Liver (tissue), 8 donors: ENCODE measurements at regions not wholly inside any gene's neighbourhood (a gene's known extent, or its start where the extent isn't known, plus 50 kb on each side); places are given as distances from the start of the nearest gene placed in this dataset.

Source experiments
- DNase-seq: peaks from one replicate; pipeline ENCODE4 v3.0.0-alpha.2; 2017; ENCODE audit warnings: low spot score
- H3K27ac ChIP-seq, 2 donors: one replicate each; pipeline ENCODE4 v1.7.0; 2013; ENCODE audit warnings: inconsistent platforms in 2 of 2, low read length in 2 of 2, control low read depth in 1 of 2, low read depth in 1 of 2, mild to moderate bottlenecking in 1 of 2
- H3K27me3 ChIP-seq, 4 donors: one replicate each; pipeline versions ENCODE4 v1.6.1 to v1.7.0; 2013; ENCODE audit warnings: low read length in 3 of 4, inconsistent platforms in 1 of 4, mild to moderate bottlenecking in 1 of 4, moderate library complexity in 1 of 4; ENCODE audit not compliant: control insufficient read depth in 4 of 4, insufficient read depth in 4 of 4
- H3K36me3 ChIP-seq, 4 donors: one replicate each; pipeline versions ENCODE4 v1.6.1 to v1.7.0; 2013; ENCODE audit warnings: low read length in 3 of 4, mild to moderate bottlenecking in 3 of 4, low read depth in 1 of 4, moderate library complexity in 1 of 4; ENCODE audit not compliant: control insufficient read depth in 4 of 4, insufficient read depth in 3 of 4
- H3K4me1 ChIP-seq, 4 donors: one replicate each; pipeline versions ENCODE4 v1.6.1 to v1.7.0; 2013; ENCODE audit warnings: low read length in 3 of 4, mild to moderate bottlenecking in 3 of 4, moderate library complexity in 1 of 4; ENCODE audit not compliant: control insufficient read depth in 4 of 4, insufficient read depth in 4 of 4
- H3K4me3 ChIP-seq, 3 donors: one replicate each; pipeline versions ENCODE4 v1.6.1 to v1.7.0; 2013; ENCODE audit warnings: low read length in 3 of 3, control low read depth in 1 of 3, low read depth in 1 of 3, mild to moderate bottlenecking in 1 of 3
- H3K9ac ChIP-seq, 2 donors: one replicate each; pipeline ENCODE4 v1.7.0; 2013; ENCODE audit warnings: low read length in 2 of 2, mild to moderate bottlenecking in 2 of 2, moderate library complexity in 2 of 2, control low read depth in 1 of 2, low read depth in 1 of 2
- H3K9me3 ChIP-seq, 4 donors: one replicate each; pipeline versions ENCODE4 v1.6.1 to v1.7.0; 2013; ENCODE audit warnings: low read length in 3 of 4; ENCODE audit not compliant: control insufficient read depth in 4 of 4
- EGR1 ChIP-seq, 2 donors: IDR thresholded peaks; 2 replicates each; pipeline ENCODE4 v1.6.1; 2016 to 2018; ENCODE audit warnings: antibody characterized with exemption in 2 of 2, low read depth in 2 of 2
- FOXA1 ChIP-seq: IDR thresholded peaks from 2 replicates; pipeline ENCODE4 v1.6.1; 2016; ENCODE audit warnings: antibody characterized with exemption
- FOXA2 ChIP-seq: IDR thresholded peaks from 2 replicates; pipeline ENCODE4 v1.6.1; 2016; ENCODE audit warnings: antibody characterized with exemption
- GABPA ChIP-seq, 2 donors: IDR thresholded peaks in 1 of 2; conservative IDR thresholded peaks in 1 of 2; 2 replicates each; pipeline ENCODE4 v1.6.1; 2016; ENCODE audit warnings: antibody characterized with exemption in 2 of 2, mild to moderate bottlenecking in 1 of 2, moderate library complexity in 1 of 2
- HNF4A ChIP-seq, 2 donors: conservative IDR thresholded peaks; 2 replicates each; pipeline ENCODE4 v1.6.1; 2016; ENCODE audit warnings: antibody characterized with exemption in 2 of 2, mild to moderate bottlenecking in 2 of 2
- HNF4G ChIP-seq: IDR thresholded peaks from 2 replicates; pipeline ENCODE4 v1.6.1; 2016; ENCODE audit warnings: antibody characterized with exemption
- JUND ChIP-seq, 2 donors: IDR thresholded peaks; 2 replicates each; pipeline ENCODE4 v1.6.1; 2016; ENCODE audit warnings: antibody characterized with exemption in 2 of 2
- NR2F2 ChIP-seq: IDR thresholded peaks from 2 replicates; pipeline ENCODE4 v1.6.1; 2016; ENCODE audit warnings: antibody characterized with exemption
- RAD21 ChIP-seq, 2 donors: IDR thresholded peaks; 2 replicates each; pipeline ENCODE4 v1.6.1; 2016; ENCODE audit warnings: antibody characterized with exemption in 2 of 2, mild to moderate bottlenecking in 2 of 2
- RXRA ChIP-seq, 2 donors: IDR thresholded peaks; 2 replicates each; pipeline ENCODE4 v1.6.1; 2017 to 2018; ENCODE audit warnings: antibody characterized with exemption in 2 of 2, mild to moderate bottlenecking in 1 of 2
- SP1 ChIP-seq: IDR thresholded peaks from 2 replicates; pipeline ENCODE4 v1.6.1; 2018; ENCODE audit warnings: antibody characterized with exemption, mild to moderate bottlenecking
- TAF1 ChIP-seq: conservative IDR thresholded peaks from 2 replicates; pipeline ENCODE4 v1.6.1; 2016; ENCODE audit warnings: antibody characterized with exemption, mild to moderate bottlenecking
- YY1 ChIP-seq: IDR thresholded peaks from 2 replicates; pipeline ENCODE4 v1.6.1; 2016; ENCODE audit warnings: antibody characterized with exemption, mild to moderate bottlenecking
- WGBS: extraction: QIAGEN DNeasy Blood & Tissue Kit; methylation state at CpG from one replicate; pipeline ENCODE4 v1.1.7; 2013; 5-methylcytosine and 5-hydroxymethylcytosine counted together
- TF ChIP-seq, protein P1 (sequence below): fragments of 150-350 bp; IDR thresholded peaks from 2 replicates; pipeline ENCODE4 v1.5.1; 2017; ENCODE audit warnings: improper control_type of control experiment, low read depth, low read length; ENCODE audit not compliant: missing input control
- TF ChIP-seq, protein P2 (sequence below): IDR thresholded peaks from 2 replicates; pipeline ENCODE4 v1.6.1; 2016; ENCODE audit warnings: antibody characterized with exemption
- TF ChIP-seq, protein P3 (sequence below): IDR thresholded peaks from 2 replicates; pipeline ENCODE4 v1.6.1; 2016; ENCODE audit warnings: antibody characterized with exemption, mild to moderate bottlenecking
- TF ChIP-seq, protein P4 (sequence below): IDR thresholded peaks from 2 replicates; pipeline ENCODE4 v1.6.1; 2016; ENCODE audit warnings: antibody characterized with exemption
- TF ChIP-seq, protein P5 (sequence below): IDR thresholded peaks from 2 replicates; pipeline ENCODE4 v1.6.1; 2016; ENCODE audit warnings: antibody characterized with exemption
- donor health status: healthy.
- donor health status: healthy.
- donor health status: healthy.
- donor health status: healthy.
- donor health status: healthy.

DNA sequence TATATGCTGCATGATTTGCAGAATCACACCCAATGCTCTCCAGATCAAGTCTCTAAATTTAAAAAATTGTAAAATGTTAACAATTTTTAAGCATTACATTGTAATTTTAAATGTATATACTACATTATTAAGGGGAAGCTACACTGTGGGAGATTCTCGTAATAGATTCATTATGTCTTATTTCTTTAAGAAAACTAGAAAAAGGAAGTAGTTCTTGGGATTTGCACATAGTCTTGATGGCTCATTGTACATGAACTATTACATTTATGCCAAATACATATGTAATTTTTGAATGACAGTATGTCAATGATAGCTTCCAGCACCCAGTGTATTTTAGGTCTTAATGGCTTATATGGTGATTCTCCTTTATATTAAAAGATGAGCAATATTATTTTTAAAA lies 250.3 kb downstream of the PTPRC start:
- no peak for DNase-seq
- Histone ChIP-seq H3K27ac (no peak overlapping the region), H3K9me3 (no peaks in the 10 kb centered on the region), H3K27me3 (no peaks in the 10 kb centered on the region), H3K9ac (no peak overlapping the region), H3K36me3 (no peaks in the 10 kb centered on the region), H3K4me1 (no peaks in the 10 kb centered on the region), H3K4me3 (no peak overlapping the region)
- TF ChIP-seq FOXA2: no peak
- TF ChIP-seq EGR1 (IDR thresholded peaks at IDR 0.05; ENCODE audit: low read depth in 2 of 2): no peak
- TF ChIP-seq HNF4G: no peak
- no peak for TF ChIP-seq JUND (IDR thresholded peaks at IDR 0.05)
- TF ChIP-seq GABPA (IDR thresholded peaks at IDR 0.05 in 1 of 2, conservative IDR thresholded peaks at IDR 0.05 in 1 of 2): no peak
- TF ChIP-seq, protein P1, sequence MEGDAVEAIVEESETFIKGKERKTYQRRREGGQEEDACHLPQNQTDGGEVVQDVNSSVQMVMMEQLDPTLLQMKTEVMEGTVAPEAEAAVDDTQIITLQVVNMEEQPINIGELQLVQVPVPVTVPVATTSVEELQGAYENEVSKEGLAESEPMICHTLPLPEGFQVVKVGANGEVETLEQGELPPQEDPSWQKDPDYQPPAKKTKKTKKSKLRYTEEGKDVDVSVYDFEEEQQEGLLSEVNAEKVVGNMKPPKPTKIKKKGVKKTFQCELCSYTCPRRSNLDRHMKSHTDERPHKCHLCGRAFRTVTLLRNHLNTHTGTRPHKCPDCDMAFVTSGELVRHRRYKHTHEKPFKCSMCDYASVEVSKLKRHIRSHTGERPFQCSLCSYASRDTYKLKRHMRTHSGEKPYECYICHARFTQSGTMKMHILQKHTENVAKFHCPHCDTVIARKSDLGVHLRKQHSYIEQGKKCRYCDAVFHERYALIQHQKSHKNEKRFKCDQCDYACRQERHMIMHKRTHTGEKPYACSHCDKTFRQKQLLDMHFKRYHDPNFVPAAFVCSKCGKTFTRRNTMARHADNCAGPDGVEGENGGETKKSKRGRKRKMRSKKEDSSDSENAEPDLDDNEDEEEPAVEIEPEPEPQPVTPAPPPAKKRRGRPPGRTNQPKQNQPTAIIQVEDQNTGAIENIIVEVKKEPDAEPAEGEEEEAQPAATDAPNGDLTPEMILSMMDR: no peak
- TF ChIP-seq FOXA1: no peak
- WGBS: 78% methylated on average over 1 of the region's 1 CpG

DNA sequence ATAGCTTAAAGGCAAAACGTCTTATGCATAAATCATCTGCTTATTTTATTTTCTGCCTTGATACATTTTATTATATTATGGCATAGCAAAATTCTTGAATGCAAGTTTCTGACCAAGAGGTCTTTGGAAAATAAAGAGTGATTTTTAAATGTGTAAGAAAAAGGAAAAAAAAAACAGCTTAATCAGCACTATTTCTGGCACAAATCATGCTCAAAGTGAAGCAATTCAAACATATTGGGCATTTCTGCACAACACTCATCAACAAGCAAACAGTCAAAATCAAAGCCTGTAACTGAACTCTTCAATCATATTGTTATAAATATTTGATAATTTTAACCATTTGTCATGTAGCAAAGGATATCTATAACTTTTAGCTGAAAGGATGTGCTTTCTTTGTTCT lies 250.9 kb downstream of the PTPRC start:
- no peak overlapping the region for H3K4me3 ChIP-seq
- no peak overlapping the region for H3K27ac ChIP-seq
- no peaks in the 10 kb centered on the region for H3K27me3 ChIP-seq
- H3K4me1 ChIP-seq: no peaks in the 10 kb centered on the region
- no peaks in the 10 kb centered on the region for H3K36me3 ChIP-seq
- DNase-seq: no peak
- H3K9me3 ChIP-seq: no peaks in the 10 kb centered on the region
- 63% methylated on average over 1 of the region's 1 CpG for WGBS
- TF ChIP-seq, protein P2, sequence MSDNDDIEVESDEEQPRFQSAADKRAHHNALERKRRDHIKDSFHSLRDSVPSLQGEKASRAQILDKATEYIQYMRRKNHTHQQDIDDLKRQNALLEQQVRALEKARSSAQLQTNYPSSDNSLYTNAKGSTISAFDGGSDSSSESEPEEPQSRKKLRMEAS: no peak
- TF ChIP-seq TAF1: no peak
- TF ChIP-seq JUND (IDR thresholded peaks at IDR 0.05): no peak
- TF ChIP-seq, protein P3, sequence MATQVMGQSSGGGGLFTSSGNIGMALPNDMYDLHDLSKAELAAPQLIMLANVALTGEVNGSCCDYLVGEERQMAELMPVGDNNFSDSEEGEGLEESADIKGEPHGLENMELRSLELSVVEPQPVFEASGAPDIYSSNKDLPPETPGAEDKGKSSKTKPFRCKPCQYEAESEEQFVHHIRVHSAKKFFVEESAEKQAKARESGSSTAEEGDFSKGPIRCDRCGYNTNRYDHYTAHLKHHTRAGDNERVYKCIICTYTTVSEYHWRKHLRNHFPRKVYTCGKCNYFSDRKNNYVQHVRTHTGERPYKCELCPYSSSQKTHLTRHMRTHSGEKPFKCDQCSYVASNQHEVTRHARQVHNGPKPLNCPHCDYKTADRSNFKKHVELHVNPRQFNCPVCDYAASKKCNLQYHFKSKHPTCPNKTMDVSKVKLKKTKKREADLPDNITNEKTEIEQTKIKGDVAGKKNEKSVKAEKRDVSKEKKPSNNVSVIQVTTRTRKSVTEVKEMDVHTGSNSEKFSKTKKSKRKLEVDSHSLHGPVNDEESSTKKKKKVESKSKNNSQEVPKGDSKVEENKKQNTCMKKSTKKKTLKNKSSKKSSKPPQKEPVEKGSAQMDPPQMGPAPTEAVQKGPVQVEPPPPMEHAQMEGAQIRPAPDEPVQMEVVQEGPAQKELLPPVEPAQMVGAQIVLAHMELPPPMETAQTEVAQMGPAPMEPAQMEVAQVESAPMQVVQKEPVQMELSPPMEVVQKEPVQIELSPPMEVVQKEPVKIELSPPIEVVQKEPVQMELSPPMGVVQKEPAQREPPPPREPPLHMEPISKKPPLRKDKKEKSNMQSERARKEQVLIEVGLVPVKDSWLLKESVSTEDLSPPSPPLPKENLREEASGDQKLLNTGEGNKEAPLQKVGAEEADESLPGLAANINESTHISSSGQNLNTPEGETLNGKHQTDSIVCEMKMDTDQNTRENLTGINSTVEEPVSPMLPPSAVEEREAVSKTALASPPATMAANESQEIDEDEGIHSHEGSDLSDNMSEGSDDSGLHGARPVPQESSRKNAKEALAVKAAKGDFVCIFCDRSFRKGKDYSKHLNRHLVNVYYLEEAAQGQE: no peak
- TF ChIP-seq EGR1 (IDR thresholded peaks at IDR 0.05; ENCODE audit: low read depth in 2 of 2): no peak
- TF ChIP-seq, protein P1: no peak
- TF ChIP-seq, protein P4, sequence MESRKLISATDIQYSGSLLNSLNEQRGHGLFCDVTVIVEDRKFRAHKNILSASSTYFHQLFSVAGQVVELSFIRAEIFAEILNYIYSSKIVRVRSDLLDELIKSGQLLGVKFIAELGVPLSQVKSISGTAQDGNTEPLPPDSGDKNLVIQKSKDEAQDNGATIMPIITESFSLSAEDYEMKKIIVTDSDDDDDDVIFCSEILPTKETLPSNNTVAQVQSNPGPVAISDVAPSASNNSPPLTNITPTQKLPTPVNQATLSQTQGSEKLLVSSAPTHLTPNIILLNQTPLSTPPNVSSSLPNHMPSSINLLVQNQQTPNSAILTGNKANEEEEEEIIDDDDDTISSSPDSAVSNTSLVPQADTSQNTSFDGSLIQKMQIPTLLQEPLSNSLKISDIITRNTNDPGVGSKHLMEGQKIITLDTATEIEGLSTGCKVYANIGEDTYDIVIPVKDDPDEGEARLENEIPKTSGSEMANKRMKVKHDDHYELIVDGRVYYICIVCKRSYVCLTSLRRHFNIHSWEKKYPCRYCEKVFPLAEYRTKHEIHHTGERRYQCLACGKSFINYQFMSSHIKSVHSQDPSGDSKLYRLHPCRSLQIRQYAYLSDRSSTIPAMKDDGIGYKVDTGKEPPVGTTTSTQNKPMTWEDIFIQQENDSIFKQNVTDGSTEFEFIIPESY: no peak
- TF ChIP-seq, protein P5, sequence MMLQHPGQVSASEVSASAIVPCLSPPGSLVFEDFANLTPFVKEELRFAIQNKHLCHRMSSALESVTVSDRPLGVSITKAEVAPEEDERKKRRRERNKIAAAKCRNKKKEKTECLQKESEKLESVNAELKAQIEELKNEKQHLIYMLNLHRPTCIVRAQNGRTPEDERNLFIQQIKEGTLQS: no peak
- no peak for TF ChIP-seq RXRA (IDR thresholded peaks at IDR 0.05)
- TF ChIP-seq HNF4G: no peak
- TF ChIP-seq NR2F2: no peak
- no peak for TF ChIP-seq FOXA1
- TF ChIP-seq FOXA2: no peak
- no peak for TF ChIP-seq YY1
- no peak for TF ChIP-seq HNF4A (conservative IDR thresholded peaks at IDR 0.05)
- no peak for TF ChIP-seq SP1
- no peak for TF ChIP-seq GABPA (IDR thresholded peaks at IDR 0.05 in 1 of 2, conservative IDR thresholded peaks at IDR 0.05 in 1 of 2)
- TF ChIP-seq RAD21 (IDR thresholded peaks at IDR 0.05): no peak
- H3K9ac ChIP-seq: no peak overlapping the region
